ENCODE measurements at regions not wholly inside any gene's neighbourhood (a gene's known extent, or its start where the extent isn't known, plus 50 kb on each side); places are given as distances from the start of the nearest gene placed in this dataset.

- DNase-seq (ENCODE audit: low read depth, low spot score), result no peak
- Mint-ChIP-seq H3K4me1 (peaks cover 27% of the 10 kb centered on the region), H3K27me3 (ENCODE audit: low read depth) (peaks cover 59% of the 10 kb centered on the region), H3K9me3 (no peaks in the 10 kb centered on the region), H3K4me3 (no peak overlapping the region), H3K27ac (ENCODE audit: unreplicated experiment) (no peak overlapping the region), H3K36me3 (ENCODE audit: low read depth) (no peaks in the 10 kb centered on the region)
- no peak for TF ChIP-seq CTCF (conservative IDR thresholded peaks at IDR 0.05)
These were observed 59.6 kb upstream of the ADGRA1 start for GRCh38 chr10:133028158-133028557.

GRCh38 chr10:133027482-133027881 is 60.2 kb upstream of the ADGRA1 start:
- H3K27me3 Mint-ChIP-seq (ENCODE audit: low read depth), result peaks cover 57% of the 10 kb centered on the region
- H3K9me3 Mint-ChIP-seq, result no peaks in the 10 kb centered on the region
- no peak for DNase-seq (ENCODE audit: low read depth, low spot score)
- no peak overlapping the region for H3K27ac Mint-ChIP-seq (ENCODE audit: unreplicated experiment)
- H3K36me3 Mint-ChIP-seq (ENCODE audit: low read depth), result no peaks in the 10 kb centered on the region
- no peak overlapping the region for H3K4me3 Mint-ChIP-seq
- peaks cover 27% of the 10 kb centered on the region for H3K4me1 Mint-ChIP-seq
- no peak for TF ChIP-seq CTCF (conservative IDR thresholded peaks at IDR 0.05)

GRCh38 chr10:133026726-133027395 is 60.9 kb upstream of the ADGRA1 start:
- H3K4me3 Mint-ChIP-seq, result no peak overlapping the region
- H3K27me3 Mint-ChIP-seq (ENCODE audit: low read depth), result peaks cover 54% of the 10 kb centered on the region
- no peaks in the 10 kb centered on the region for H3K9me3 Mint-ChIP-seq
- H3K36me3 Mint-ChIP-seq (ENCODE audit: low read depth), result no peaks in the 10 kb centered on the region
- no peak overlapping the region for H3K27ac Mint-ChIP-seq (ENCODE audit: unreplicated experiment)
- H3K4me1 Mint-ChIP-seq, result peaks cover 27% of the 10 kb centered on the region
- DNase-seq (ENCODE audit: low read depth, low spot score), result no peak
- no peak for TF ChIP-seq CTCF (conservative IDR thresholded peaks at IDR 0.05)

GRCh38 chr10:133026171-133026570 is 61.6 kb upstream of the ADGRA1 start:
- Mint-ChIP-seq H3K4me3 (no peak overlapping the region), H3K36me3 (ENCODE audit: low read depth) (no peaks in the 10 kb centered on the region), H3K9me3 (no peaks in the 10 kb centered on the region), H3K27me3 (ENCODE audit: low read depth) (peaks cover 50% of the 10 kb centered on the region), H3K27ac (ENCODE audit: unreplicated experiment) (no peak overlapping the region), H3K4me1 (peaks cover 25% of the 10 kb centered on the region)
- DNase-seq (ENCODE audit: low read depth, low spot score), result no peak
- TF ChIP-seq CTCF (conservative IDR thresholded peaks at IDR 0.05), result no peak

- H3K27ac Mint-ChIP-seq (ENCODE audit: unreplicated experiment), result no peak overlapping the region
These were observed 62.1 kb upstream of the ADGRA1 start for GRCh38 chr10:133025558-133026090.

More at GRCh38 chr10:133025558-133026090, 62.1 kb upstream of the ADGRA1 start:
- Mint-ChIP-seq H3K9me3 (no peaks in the 10 kb centered on the region), H3K4me3 (no peak overlapping the region), H3K4me1 (peaks cover 20% of the 10 kb centered on the region), H3K27me3 (ENCODE audit: low read depth) (peaks cover 45% of the 10 kb centered on the region), H3K36me3 (ENCODE audit: low read depth) (no peaks in the 10 kb centered on the region)
- TF ChIP-seq CTCF (conservative IDR thresholded peaks at IDR 0.05), result no peak
- DNase-seq (ENCODE audit: low read depth, low spot score), result no peak

All from neural crest cell (in vitro differentiated cells).